ENCODE measurements at regions not wholly inside any gene's neighbourhood (a gene's known extent, or its start where the extent isn't known, plus 50 kb on each side); places are given as distances from the start of the nearest gene placed in this dataset.

- Histone ChIP-seq H3K9ac (ENCODE audit: low read length) (no peak overlapping the region), H3K4me1 (ENCODE audit: control insufficient read depth, insufficient read depth, low read length) (no peaks in the 10 kb centered on the region), H3K36me3 (ENCODE audit: control insufficient read depth, insufficient read depth, low read length, severe bottlenecking) (no peaks in the 10 kb centered on the region), H3K27me3 (replicated peaks; ENCODE audit: control insufficient read depth, insufficient read depth, low read length) (peaks cover 43% of the 10 kb centered on the region), H3K9me3 (ENCODE audit: control insufficient read depth, low read length) (no peaks in the 10 kb centered on the region), H3K4me3 (ENCODE audit: low read length) (no peak overlapping the region)
- no peak for DNase-seq (ENCODE audit: low read depth)
Measured at GRCh38 chr12:5180496-5180895, 136.8 kb downstream of the KCNA5 start.

GRCh38 chr12:5184186-5184585 is 140.5 kb downstream of the KCNA5 start:
- Histone ChIP-seq H3K4me1 (ENCODE audit: control insufficient read depth, insufficient read depth, low read length) (no peaks in the 10 kb centered on the region), H3K4me3 (ENCODE audit: low read length) (no peak overlapping the region), H3K9ac (ENCODE audit: low read length) (no peak overlapping the region), H3K36me3 (ENCODE audit: control insufficient read depth, insufficient read depth, low read length, severe bottlenecking) (no peaks in the 10 kb centered on the region), H3K27me3 (replicated peaks; ENCODE audit: control insufficient read depth, insufficient read depth, low read length) (peaks cover 32% of the 10 kb centered on the region), H3K9me3 (ENCODE audit: control insufficient read depth, low read length) (no peaks in the 10 kb centered on the region)
- no peak for DNase-seq (ENCODE audit: low read depth)

GRCh38 chr12:5185435-5186069 is 141.9 kb downstream of the KCNA5 start:
- DNase-seq (ENCODE audit: low read depth) = no peak
- peak overlapping the region; percentile 67 for H3K4me3 ChIP-seq (ENCODE audit: low read length)

GRCh38 chr12:5186715-5187114 is 143.0 kb downstream of the KCNA5 start:
- Histone ChIP-seq H3K4me1 (ENCODE audit: control insufficient read depth, insufficient read depth, low read length) (no peaks in the 10 kb centered on the region), H3K9ac (ENCODE audit: low read length) (no peak overlapping the region), H3K4me3 (ENCODE audit: low read length) (no peak overlapping the region), H3K27me3 (replicated peaks; ENCODE audit: control insufficient read depth, insufficient read depth, low read length) (peaks cover 24% of the 10 kb centered on the region), H3K36me3 (ENCODE audit: control insufficient read depth, insufficient read depth, low read length, severe bottlenecking) (no peaks in the 10 kb centered on the region), H3K9me3 (ENCODE audit: control insufficient read depth, low read length) (no peaks in the 10 kb centered on the region)
- no peak for DNase-seq (ENCODE audit: low read depth)

More at GRCh38 chr12:5185435-5186069, 141.9 kb downstream of the KCNA5 start:
- Histone ChIP-seq H3K9me3 (ENCODE audit: control insufficient read depth, low read length) (no peaks in the 10 kb centered on the region), H3K27me3 (replicated peaks; ENCODE audit: control insufficient read depth, insufficient read depth, low read length) (peaks cover 21% of the 10 kb centered on the region), H3K36me3 (ENCODE audit: control insufficient read depth, insufficient read depth, low read length, severe bottlenecking) (no peaks in the 10 kb centered on the region), H3K9ac (ENCODE audit: low read length) (no peak overlapping the region), H3K4me1 (ENCODE audit: control insufficient read depth, insufficient read depth, low read length) (no peaks in the 10 kb centered on the region)

- H3K9ac ChIP-seq (ENCODE audit: low read length) = no peak overlapping the region
- H3K9me3 ChIP-seq (ENCODE audit: control insufficient read depth, low read length) = no peaks in the 10 kb centered on the region
- H3K4me1 ChIP-seq (ENCODE audit: control insufficient read depth, insufficient read depth, low read length) = no peaks in the 10 kb centered on the region
- H3K27me3 ChIP-seq (replicated peaks; ENCODE audit: control insufficient read depth, insufficient read depth, low read length) = peaks cover 24% of the 10 kb centered on the region
- DNase-seq (ENCODE audit: low read depth) = no peak
- no peak overlapping the region for H3K4me3 ChIP-seq (ENCODE audit: low read length)
- no peaks in the 10 kb centered on the region for H3K36me3 ChIP-seq (ENCODE audit: control insufficient read depth, insufficient read depth, low read length, severe bottlenecking)
Measured at GRCh38 chr12:5187136-5187535, 143.5 kb downstream of the KCNA5 start.

GRCh38 chr12:5188472-5188871 is 144.8 kb downstream of the KCNA5 start:
- peaks cover 20% of the 10 kb centered on the region for H3K27me3 ChIP-seq (replicated peaks; ENCODE audit: control insufficient read depth, insufficient read depth, low read length)
- H3K9me3 ChIP-seq (ENCODE audit: control insufficient read depth, low read length) = no peaks in the 10 kb centered on the region
- H3K36me3 ChIP-seq (ENCODE audit: control insufficient read depth, insufficient read depth, low read length, severe bottlenecking) = no peaks in the 10 kb centered on the region

GRCh38 chr12:5189173-5189572 is 145.5 kb downstream of the KCNA5 start:
- H3K9me3 ChIP-seq (ENCODE audit: control insufficient read depth, low read length) = no peaks in the 10 kb centered on the region
- H3K4me3 ChIP-seq (ENCODE audit: low read length) = no peak overlapping the region
- H3K4me1 ChIP-seq (ENCODE audit: control insufficient read depth, insufficient read depth, low read length) = no peaks in the 10 kb centered on the region
- peaks cover 18% of the 10 kb centered on the region for H3K27me3 ChIP-seq (replicated peaks; ENCODE audit: control insufficient read depth, insufficient read depth, low read length)
- H3K9ac ChIP-seq (ENCODE audit: low read length) = no peak overlapping the region
- no peaks in the 10 kb centered on the region for H3K36me3 ChIP-seq (ENCODE audit: control insufficient read depth, insufficient read depth, low read length, severe bottlenecking)
- DNase-seq (ENCODE audit: low read depth) = no peak

More at GRCh38 chr12:5188472-5188871, 144.8 kb downstream of the KCNA5 start:
- DNase-seq (ENCODE audit: low read depth) = no peak
- no peak overlapping the region for H3K4me3 ChIP-seq (ENCODE audit: low read length)
- H3K9ac ChIP-seq (ENCODE audit: low read length) = no peak overlapping the region
- H3K4me1 ChIP-seq (ENCODE audit: control insufficient read depth, insufficient read depth, low read length) = no peaks in the 10 kb centered on the region

GRCh38 chr12:5191803-5192538 is 148.3 kb downstream of the KCNA5 start:
- Histone ChIP-seq H3K9ac (ENCODE audit: low read length) (no peak overlapping the region), H3K4me3 (ENCODE audit: low read length) (no peak overlapping the region), H3K27me3 (replicated peaks; ENCODE audit: control insufficient read depth, insufficient read depth, low read length) (peaks cover 11% of the 10 kb centered on the region), H3K36me3 (ENCODE audit: control insufficient read depth, insufficient read depth, low read length, severe bottlenecking) (no peaks in the 10 kb centered on the region), H3K4me1 (ENCODE audit: control insufficient read depth, insufficient read depth, low read length) (no peaks in the 10 kb centered on the region), H3K9me3 (ENCODE audit: control insufficient read depth, low read length) (no peaks in the 10 kb centered on the region)
- no peak for DNase-seq (ENCODE audit: low read depth)

GRCh38 chr12:5192726-5193125 is 149.0 kb downstream of the KCNA5 start:
- H3K9me3 ChIP-seq (ENCODE audit: control insufficient read depth, low read length) = no peaks in the 10 kb centered on the region
- H3K4me1 ChIP-seq (ENCODE audit: control insufficient read depth, insufficient read depth, low read length) = no peaks in the 10 kb centered on the region
- no peak for DNase-seq (ENCODE audit: low read depth)
- no peak overlapping the region for H3K9ac ChIP-seq (ENCODE audit: low read length)
- H3K4me3 ChIP-seq (ENCODE audit: low read length) = no peak overlapping the region
- peaks cover 14% of the 10 kb centered on the region for H3K27me3 ChIP-seq (replicated peaks; ENCODE audit: control insufficient read depth, insufficient read depth, low read length)
- H3K36me3 ChIP-seq (ENCODE audit: control insufficient read depth, insufficient read depth, low read length, severe bottlenecking) = no peaks in the 10 kb centered on the region

GRCh38 chr12:5194306-5194705 is 150.6 kb downstream of the KCNA5 start:
- H3K27me3 ChIP-seq (replicated peaks; ENCODE audit: control insufficient read depth, insufficient read depth, low read length) = peaks cover 18% of the 10 kb centered on the region
- no peak overlapping the region for H3K9ac ChIP-seq (ENCODE audit: low read length)
- H3K36me3 ChIP-seq (ENCODE audit: control insufficient read depth, insufficient read depth, low read length, severe bottlenecking) = no peaks in the 10 kb centered on the region
- no peaks in the 10 kb centered on the region for H3K4me1 ChIP-seq (ENCODE audit: control insufficient read depth, insufficient read depth, low read length)
- no peak for DNase-seq (ENCODE audit: low read depth)
- no peaks in the 10 kb centered on the region for H3K9me3 ChIP-seq (ENCODE audit: control insufficient read depth, low read length)
- H3K4me3 ChIP-seq (ENCODE audit: low read length) = no peak overlapping the region

- Histone ChIP-seq H3K27me3 (replicated peaks; ENCODE audit: control insufficient read depth, insufficient read depth, low read length) (peaks cover 18% of the 10 kb centered on the region), H3K4me3 (ENCODE audit: low read length) (no peak overlapping the region), H3K9me3 (ENCODE audit: control insufficient read depth, low read length) (no peaks in the 10 kb centered on the region), H3K4me1 (ENCODE audit: control insufficient read depth, insufficient read depth, low read length) (no peaks in the 10 kb centered on the region), H3K36me3 (ENCODE audit: control insufficient read depth, insufficient read depth, low read length, severe bottlenecking) (no peaks in the 10 kb centered on the region), H3K9ac (ENCODE audit: low read length) (no peak overlapping the region)
- no peak for DNase-seq (ENCODE audit: low read depth)
Measured at GRCh38 chr12:5195244-5195643, 151.6 kb downstream of the KCNA5 start.
